Breast epithelium (tissue), 3 donors: ENCODE measurements at regions not wholly inside any gene's neighbourhood (a gene's known extent, or its start where the extent isn't known, plus 50 kb on each side); places are given as distances from the start of the nearest gene placed in this dataset.

Source experiments
- CTCF ChIP-seq, 3 donors: fragments of 450-650 bp; IDR thresholded peaks; one replicate each; pipeline ENCODE4 v1.5.1; 2016 to 2017; ENCODE audit warnings: antibody characterized with exemption in 3 of 3, mild to moderate bottlenecking in 3 of 3, moderate library complexity in 3 of 3
- POLR2A ChIP-seq: fragments of 450-650 bp; IDR thresholded peaks from one replicate; pipeline ENCODE4 v1.6.1; 2016; ENCODE audit warnings: antibody characterized with exemption, mild to moderate bottlenecking, moderate library complexity
- POLR2AphosphoS5 ChIP-seq, 3 donors: sonication (generic); formaldehyde crosslinking; IDR thresholded peaks; one replicate each; pipeline ENCODE4 v1.6.1; 2017; ENCODE audit warnings: antibody characterized with exemption in 3 of 3

- TF ChIP-seq CTCF (IDR thresholded peaks at IDR 0.05) (no peak), POLR2AphosphoS5 (IDR thresholded peaks at IDR 0.05) (no peak), POLR2A (no peak)
Measured at GRCh38 chr9:88690628-88691027, 155.7 kb downstream of the NXNL2 start.
